ENCODE measurements at regions not wholly inside any gene's neighbourhood (a gene's known extent, or its start where the extent isn't known, plus 50 kb on each side); places are given as distances from the start of the nearest gene placed in this dataset.

DNA sequence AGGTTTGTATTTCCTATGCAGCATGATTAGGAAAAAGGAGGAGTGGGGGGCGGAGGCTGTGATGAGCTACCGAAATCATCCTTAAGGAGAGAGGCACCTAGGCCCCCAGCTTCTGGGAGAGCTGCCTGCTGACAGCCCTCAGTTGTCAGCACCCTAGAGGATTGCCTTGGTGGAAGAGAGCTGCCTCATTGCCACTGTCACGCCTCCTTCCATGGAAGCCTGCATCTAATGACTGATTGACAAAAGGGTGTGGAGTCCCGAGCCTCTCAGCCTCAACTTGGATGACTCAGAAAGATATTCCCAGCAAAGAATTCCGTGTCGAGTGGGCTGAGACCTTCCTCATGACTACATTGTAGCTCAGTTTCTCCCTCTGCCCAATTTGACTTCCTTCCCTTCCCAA is 320.4 kb upstream of the PROK2 start:
- H3K4me3 ChIP-seq (ENCODE audit: low read depth in 2 of 2, low read length in 2 of 2): no peak overlapping the region
- peaks cover 8% of the 10 kb centered on the region for H3K27me3 ChIP-seq (ENCODE audit: control insufficient read depth, insufficient read depth, low read length)
- in situ Hi-C loops (cut with HindIII; ENCODE audit: low pct_unique_long_range_greater_than_20kb, low sequenced_read_pairs): no loop called here
- no peak overlapping the region for H3K27ac ChIP-seq (ENCODE audit: low read length)
- ATAC-seq (no peak), DNase-seq (ENCODE audit: low read depth, low spot score) (no peak)
- ChIA-PET POLR2A (no interaction called here), CTCF (no interaction called here)
- intact Hi-C loops (cut with micrococcal nuclease; ENCODE audit: unreplicated experiment): no loop called here
- TF ChIP-seq, protein P1, sequence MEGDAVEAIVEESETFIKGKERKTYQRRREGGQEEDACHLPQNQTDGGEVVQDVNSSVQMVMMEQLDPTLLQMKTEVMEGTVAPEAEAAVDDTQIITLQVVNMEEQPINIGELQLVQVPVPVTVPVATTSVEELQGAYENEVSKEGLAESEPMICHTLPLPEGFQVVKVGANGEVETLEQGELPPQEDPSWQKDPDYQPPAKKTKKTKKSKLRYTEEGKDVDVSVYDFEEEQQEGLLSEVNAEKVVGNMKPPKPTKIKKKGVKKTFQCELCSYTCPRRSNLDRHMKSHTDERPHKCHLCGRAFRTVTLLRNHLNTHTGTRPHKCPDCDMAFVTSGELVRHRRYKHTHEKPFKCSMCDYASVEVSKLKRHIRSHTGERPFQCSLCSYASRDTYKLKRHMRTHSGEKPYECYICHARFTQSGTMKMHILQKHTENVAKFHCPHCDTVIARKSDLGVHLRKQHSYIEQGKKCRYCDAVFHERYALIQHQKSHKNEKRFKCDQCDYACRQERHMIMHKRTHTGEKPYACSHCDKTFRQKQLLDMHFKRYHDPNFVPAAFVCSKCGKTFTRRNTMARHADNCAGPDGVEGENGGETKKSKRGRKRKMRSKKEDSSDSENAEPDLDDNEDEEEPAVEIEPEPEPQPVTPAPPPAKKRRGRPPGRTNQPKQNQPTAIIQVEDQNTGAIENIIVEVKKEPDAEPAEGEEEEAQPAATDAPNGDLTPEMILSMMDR (IDR thresholded peaks at IDR 0.05): no peak
- TF ChIP-seq, protein P2, sequence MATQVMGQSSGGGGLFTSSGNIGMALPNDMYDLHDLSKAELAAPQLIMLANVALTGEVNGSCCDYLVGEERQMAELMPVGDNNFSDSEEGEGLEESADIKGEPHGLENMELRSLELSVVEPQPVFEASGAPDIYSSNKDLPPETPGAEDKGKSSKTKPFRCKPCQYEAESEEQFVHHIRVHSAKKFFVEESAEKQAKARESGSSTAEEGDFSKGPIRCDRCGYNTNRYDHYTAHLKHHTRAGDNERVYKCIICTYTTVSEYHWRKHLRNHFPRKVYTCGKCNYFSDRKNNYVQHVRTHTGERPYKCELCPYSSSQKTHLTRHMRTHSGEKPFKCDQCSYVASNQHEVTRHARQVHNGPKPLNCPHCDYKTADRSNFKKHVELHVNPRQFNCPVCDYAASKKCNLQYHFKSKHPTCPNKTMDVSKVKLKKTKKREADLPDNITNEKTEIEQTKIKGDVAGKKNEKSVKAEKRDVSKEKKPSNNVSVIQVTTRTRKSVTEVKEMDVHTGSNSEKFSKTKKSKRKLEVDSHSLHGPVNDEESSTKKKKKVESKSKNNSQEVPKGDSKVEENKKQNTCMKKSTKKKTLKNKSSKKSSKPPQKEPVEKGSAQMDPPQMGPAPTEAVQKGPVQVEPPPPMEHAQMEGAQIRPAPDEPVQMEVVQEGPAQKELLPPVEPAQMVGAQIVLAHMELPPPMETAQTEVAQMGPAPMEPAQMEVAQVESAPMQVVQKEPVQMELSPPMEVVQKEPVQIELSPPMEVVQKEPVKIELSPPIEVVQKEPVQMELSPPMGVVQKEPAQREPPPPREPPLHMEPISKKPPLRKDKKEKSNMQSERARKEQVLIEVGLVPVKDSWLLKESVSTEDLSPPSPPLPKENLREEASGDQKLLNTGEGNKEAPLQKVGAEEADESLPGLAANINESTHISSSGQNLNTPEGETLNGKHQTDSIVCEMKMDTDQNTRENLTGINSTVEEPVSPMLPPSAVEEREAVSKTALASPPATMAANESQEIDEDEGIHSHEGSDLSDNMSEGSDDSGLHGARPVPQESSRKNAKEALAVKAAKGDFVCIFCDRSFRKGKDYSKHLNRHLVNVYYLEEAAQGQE (IDR thresholded peaks at IDR 0.05; ENCODE audit: insufficient read depth in 1 of 2, low read depth in 2 of 2, low read length in 1 of 2): no peak
- TF ChIP-seq SIN3A (IDR thresholded peaks at IDR 0.05; ENCODE audit: borderline replicate concordance, insufficient read depth, low read depth, low read length) (no peak), POLR2AphosphoS5 (IDR thresholded peaks at IDR 0.05; ENCODE audit: low read depth, low read length) (no peak), TCF7L2 (IDR thresholded peaks at IDR 0.05; ENCODE audit: low read depth, low read length) (no peak)
- H3K4me1 ChIP-seq (ENCODE audit: control insufficient read depth, insufficient read depth, low read length): 0 out of 2 replicates have a peak, but pooled peaks cover 2% of the 10 kb centered on the region
- no peaks in the 10 kb centered on the region for H3K36me3 ChIP-seq (ENCODE audit: control insufficient read depth, insufficient read depth, low read length)
- H3K9me3 ChIP-seq (ENCODE audit: control insufficient read depth, insufficient read depth, low read depth, low read length): no peaks in the 10 kb centered on the region
- BruUV-seq (replicated peaks): no TSS peak

DNA sequence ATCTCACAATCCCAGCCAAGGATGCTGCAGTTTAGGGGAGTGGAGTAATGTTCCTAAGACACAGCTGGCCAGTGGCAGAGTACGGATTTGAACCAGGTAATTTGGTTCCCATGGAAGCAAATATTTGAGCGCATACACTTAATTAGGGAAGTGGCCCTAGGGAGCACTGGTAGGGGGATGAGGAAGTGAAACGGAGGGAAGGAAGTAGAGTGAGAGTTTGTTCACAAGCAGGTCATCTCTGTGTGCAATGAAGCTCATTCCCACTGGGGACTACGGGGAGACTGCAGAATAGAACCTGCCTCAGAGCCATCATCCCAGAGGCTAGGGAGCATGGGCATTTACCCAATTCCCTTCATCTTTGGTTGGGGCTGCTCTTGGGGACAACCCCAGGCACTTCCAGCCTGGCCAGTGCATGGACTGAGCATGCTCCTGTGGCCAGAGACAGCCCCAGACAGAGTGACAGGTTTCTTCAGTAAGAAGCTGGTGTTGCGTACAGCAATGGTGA is 317.2 kb upstream of the PROK2 start:
- Histone ChIP-seq H3K27me3 (ENCODE audit: control insufficient read depth, insufficient read depth, low read length) (peaks cover 8% of the 10 kb centered on the region), H3K9me3 (ENCODE audit: control insufficient read depth, insufficient read depth, low read depth, low read length) (no peaks in the 10 kb centered on the region), H3K4me3 (ENCODE audit: low read depth in 2 of 2, low read length in 2 of 2) (no peak overlapping the region), H3K4me1 (ENCODE audit: control insufficient read depth, insufficient read depth, low read length) (0 out of 2 replicates have a peak, but pooled peaks cover 2% of the 10 kb centered on the region), H3K36me3 (ENCODE audit: control insufficient read depth, insufficient read depth, low read length) (no peaks in the 10 kb centered on the region), H3K27ac (ENCODE audit: low read length) (no peak overlapping the region)
- DNase-seq (ENCODE audit: low read depth, low spot score) (no peak), ATAC-seq (no peak)
- TF ChIP-seq SIN3A (IDR thresholded peaks at IDR 0.05; ENCODE audit: borderline replicate concordance, insufficient read depth, low read depth, low read length) (no peak), TCF7L2 (IDR thresholded peaks at IDR 0.05; ENCODE audit: low read depth, low read length) (no peak)
- TF ChIP-seq, protein P2 (IDR thresholded peaks at IDR 0.05; ENCODE audit: insufficient read depth in 1 of 2, low read depth in 2 of 2, low read length in 1 of 2): no peak
- intact Hi-C loops (cut with micrococcal nuclease; ENCODE audit: unreplicated experiment): no loop called here
- BruUV-seq (replicated peaks): no TSS peak
- ChIA-PET CTCF (no interaction called here), POLR2A (no interaction called here)
- in situ Hi-C loops (cut with HindIII; ENCODE audit: low pct_unique_long_range_greater_than_20kb, low sequenced_read_pairs): no loop called here
